NCI-H510A (cell line): ENCODE measurements at regions not wholly inside any gene's neighbourhood (a gene's known extent, or its start where the extent isn't known, plus 50 kb on each side); places are given as distances from the start of the nearest gene placed in this dataset.
"Not testable (repeated sequence)": the region's sequence is repeated elsewhere in the genome, so short reads cannot be mapped to it uniquely, and the experiment has no call there.

Experiments
- DNase-seq: peaks from one replicate; lab custom pipeline; 2025; lab: John Stamatoyannopoulos, UW

DNA sequence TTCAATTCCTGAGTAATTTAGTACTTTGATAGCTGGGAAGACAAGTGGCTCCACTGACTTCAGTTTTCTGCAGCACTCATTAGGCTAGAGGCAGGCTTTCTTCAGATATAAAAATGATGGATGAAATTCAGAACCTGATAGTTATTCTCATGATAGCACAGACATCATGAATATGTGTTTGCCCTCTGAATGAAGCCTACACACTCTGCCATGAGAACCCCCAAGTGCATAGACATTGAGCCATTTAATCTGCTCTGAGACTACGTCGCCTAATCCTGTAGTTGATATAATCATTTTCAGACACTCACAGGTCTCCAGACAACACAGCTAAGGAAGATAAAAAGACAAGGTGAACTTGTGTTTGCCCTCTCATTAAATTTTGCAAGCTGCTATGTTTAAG is 566.1 kb downstream of the AMY1C start:
- DNase-seq = no peak

DNA sequence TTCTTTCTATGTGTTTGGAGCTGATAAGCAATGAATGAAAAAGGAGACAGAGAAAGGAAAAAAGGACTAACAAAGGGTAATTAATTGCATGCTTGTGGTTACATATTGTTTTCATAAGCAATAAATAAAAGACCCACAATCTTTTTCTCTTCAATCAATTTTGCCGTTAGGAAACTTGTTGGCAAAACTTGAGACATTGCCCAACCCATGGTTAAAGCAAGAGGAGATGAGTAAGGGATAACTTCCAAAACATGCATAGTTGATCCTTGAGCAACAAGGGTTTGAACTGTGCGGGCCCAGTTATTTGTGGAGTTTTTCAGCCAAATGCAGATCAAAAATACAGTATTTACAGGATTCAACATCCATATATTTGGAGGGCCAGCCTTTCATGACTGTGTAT is 572.4 kb downstream of the AMY1C start:
- no peak for DNase-seq

- DNase-seq = no peak
These were observed 579.6 kb downstream of the AMY1C start for GRCh38 chr1:104329278-104329677.

DNA sequence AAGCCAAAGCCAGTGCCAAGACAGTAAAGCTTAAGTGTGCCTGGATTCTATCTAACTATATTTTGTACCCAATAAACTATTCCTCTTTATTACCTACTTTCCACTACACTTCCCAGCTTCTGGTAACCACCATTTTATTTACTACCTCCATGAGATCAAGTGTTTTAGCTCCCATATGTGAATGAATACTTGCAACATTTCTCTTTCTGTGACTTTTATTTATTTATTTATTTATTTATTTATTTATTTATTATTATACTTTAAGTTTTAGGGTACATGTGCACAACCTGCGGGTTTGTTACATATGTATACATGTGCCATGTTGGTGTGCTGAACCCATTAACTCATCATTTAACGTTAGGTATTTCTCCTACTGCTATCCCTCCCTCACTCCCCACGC is 582.1 kb downstream of the AMY1C start:
- DNase-seq = no peak

GRCh38 chr1:104337927-104338326 is 588.2 kb downstream of the AMY1C start:
- DNase-seq = not testable (repeated sequence)

- no peak for DNase-seq
These were observed 592.2 kb downstream of the AMY1C start for GRCh38 chr1:104341944-104342343.

DNA sequence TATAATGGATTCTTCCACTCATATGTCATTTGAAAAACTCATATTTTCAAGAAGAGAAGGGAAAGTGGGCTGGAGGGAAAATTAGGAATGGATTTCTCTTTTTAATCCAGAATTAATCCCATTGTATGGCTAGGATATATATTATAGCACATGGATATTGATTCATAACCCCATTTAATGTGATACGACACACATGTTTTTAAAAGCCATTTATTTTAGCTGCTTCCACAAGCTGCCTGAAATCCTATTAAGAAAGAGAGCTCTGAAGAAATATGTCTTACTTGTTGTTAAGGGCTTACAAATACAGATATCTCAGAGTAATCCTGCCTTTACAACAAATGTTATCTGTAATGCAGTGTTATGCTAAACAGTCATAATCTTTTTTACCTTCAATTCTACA is 598.6 kb downstream of the AMY1C start:
- DNase-seq = no peak

- no peak for DNase-seq
These were observed 603.9 kb downstream of the AMY1C start for GRCh38 chr1:104353580-104353979.

DNA sequence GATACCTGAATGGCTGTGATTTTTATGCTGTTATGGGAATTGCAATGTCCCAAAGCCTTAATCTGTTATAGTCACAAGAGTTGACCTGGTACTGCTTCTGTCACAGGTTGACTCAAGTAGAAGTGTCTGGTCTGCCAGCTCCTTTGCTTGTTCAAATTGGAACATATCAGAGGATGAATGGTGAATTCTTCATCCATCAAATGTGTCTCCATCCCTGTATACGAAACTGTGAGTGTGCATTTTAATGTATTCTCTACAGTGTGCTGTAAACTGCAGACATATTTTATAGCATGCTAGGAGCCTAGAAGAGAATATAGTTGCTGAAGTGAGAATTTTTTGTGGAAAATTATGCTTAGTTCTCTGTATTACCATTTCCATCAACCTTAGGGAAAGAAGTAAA is 608.4 kb downstream of the AMY1C start:
- DNase-seq = no peak

- no peak for DNase-seq
These were observed 608.9 kb downstream of the AMY1C start for GRCh38 chr1:104358621-104359020.

GRCh38 chr1:104378414-104378813 is 628.7 kb downstream of the AMY1C start:
- no peak for DNase-seq

- no peak for DNase-seq
These were observed 630.3 kb downstream of the AMY1C start for GRCh38 chr1:104380003-104380402.

DNA sequence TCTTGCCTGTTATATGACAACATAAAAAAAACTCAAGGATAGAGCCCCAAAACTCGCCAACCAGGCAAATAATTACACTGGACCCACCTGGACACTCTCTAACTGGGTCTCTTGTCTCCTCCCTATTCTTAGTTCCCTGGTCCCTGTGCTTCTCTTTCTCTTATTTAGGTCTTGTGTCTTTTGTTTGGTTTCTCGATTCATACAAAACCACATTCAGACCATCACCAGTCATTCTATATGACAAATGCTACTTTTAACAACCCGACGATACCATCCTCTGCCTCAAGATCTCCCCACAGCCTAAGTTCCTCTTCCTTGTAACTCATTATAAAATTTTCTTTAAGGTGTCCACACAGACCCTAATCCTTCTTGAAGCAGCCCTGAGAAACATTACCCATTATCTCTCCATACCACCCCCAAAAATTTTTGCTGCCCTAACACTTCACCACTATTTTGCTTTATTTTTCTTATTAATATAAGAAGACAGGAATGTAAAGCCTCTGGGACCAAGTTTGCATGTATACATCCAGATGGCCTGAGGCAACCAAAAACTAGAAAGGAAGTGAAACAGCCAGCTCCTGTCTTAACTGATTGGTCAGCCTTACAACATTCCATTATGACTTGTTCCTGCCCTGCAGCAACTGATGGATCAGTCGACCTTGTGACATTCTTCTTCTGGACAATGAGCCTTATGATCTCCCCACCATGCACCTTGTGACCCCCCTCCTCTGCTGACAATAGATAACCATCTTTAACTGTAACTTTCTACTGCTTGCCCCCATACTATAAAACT is 638.2 kb downstream of the AMY1C start:
- DNase-seq = no peak

DNA sequence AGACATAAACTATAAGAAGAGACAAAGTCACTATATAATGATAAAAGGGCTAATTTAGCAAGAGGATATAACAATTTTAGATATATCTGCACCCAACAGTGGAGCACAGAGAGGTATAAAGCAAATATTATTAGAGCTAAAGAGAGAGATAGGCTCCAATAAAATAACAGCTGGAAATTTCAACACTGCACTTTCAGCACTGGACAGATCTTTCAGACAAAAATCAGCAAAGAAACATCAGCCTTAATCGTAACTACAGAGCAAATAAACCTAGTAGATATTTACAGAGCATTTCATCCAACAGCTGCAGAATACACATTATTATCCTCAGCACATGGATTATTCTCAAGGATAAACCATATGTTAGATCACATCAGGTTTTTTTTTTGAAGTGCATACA is 642.9 kb downstream of the AMY1C start:
- DNase-seq = no peak

GRCh38 chr1:104402178-104402577 is 652.5 kb downstream of the AMY1C start:
- DNase-seq = no peak

GRCh38 chr1:104403883-104404282 is 654.2 kb downstream of the AMY1C start:
- no peak for DNase-seq

- DNase-seq = no peak
These were observed 657.0 kb downstream of the AMY1C start for GRCh38 chr1:104406728-104407127.

- DNase-seq = no peak
These were observed 658.6 kb downstream of the AMY1C start for GRCh38 chr1:104408268-104408667.

GRCh38 chr1:104435255-104435654 is 685.6 kb downstream of the AMY1C start:
- DNase-seq = no peak

- DNase-seq = no peak
These were observed 690.3 kb downstream of the AMY1C start for GRCh38 chr1:104440011-104440410.

DNA sequence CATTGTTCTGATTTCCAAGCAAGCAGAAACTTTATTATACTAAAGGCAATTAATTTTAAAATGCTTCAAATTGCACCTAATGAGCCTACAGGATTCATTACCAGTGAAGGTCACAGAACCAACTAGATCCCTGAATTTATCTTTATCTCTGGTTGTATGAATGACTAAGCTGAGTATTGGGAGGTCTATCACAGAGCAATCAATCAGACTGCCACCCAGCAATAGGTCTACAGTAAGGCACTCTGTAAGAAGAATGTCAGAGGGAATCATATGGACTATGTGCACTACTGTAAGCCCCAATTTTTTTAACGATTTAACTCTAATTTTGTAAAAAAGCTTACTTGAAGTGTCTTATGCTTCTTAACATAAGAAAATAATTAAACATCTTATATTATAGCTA is 707.0 kb downstream of the AMY1C start:
- DNase-seq = no peak

DNA sequence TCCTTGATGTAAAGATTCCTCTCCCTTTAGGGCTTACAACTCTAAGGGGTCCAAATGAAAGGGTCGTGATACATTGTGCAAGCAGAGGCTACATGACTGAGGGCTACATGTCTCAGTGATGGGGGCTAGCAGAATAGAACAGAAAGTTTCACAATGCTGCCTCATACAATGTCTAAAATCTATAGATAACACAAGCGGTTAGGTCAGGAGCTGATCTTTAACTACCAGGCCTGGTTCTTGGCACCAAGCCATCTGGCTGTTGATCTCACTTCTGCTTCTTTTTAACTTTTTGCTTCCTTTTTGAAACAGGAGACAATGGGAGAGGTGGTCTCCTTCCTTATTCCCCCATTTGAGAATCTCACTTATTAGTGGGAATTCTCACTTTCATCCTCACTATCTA is 710.2 kb downstream of the AMY1C start:
- DNase-seq = no peak

GRCh38 chr1:104460880-104461279 is 711.2 kb downstream of the AMY1C start:
- DNase-seq = no peak

GRCh38 chr1:104463126-104463697 is 713.5 kb downstream of the AMY1C start:
- DNase-seq = peak; percentile 69
